DMS 273 (cell line): ENCODE measurements at regions not wholly inside any gene's neighbourhood (a gene's known extent, or its start where the extent isn't known, plus 50 kb on each side); places are given as distances from the start of the nearest gene placed in this dataset.

Experiments used
- DNase-seq: peaks from one replicate; lab custom pipeline; 2025; ENCODE audit not compliant: unreplicated experiment; lab: John Stamatoyannopoulos, UW

DNA sequence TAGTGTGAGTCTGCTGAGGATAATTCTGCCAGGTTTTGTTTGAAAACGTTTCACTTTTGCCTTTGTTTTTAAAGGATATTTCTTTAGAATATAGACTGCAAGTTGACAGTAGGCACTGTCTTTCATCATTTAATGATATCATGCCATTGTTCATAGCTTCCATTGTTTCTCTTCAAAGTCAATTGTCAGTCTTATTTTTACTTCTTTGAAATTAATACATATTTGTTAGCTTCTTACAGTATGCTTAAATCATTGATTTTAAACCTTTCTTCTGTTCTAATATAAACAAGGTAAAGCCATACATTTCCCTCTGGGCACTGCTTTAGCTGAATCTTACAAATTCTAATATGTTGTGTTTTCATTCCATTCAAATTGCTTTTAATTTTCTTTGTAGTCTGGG lies 62.3 kb upstream of the PARVA start:
- no peak for DNase-seq

DNA sequence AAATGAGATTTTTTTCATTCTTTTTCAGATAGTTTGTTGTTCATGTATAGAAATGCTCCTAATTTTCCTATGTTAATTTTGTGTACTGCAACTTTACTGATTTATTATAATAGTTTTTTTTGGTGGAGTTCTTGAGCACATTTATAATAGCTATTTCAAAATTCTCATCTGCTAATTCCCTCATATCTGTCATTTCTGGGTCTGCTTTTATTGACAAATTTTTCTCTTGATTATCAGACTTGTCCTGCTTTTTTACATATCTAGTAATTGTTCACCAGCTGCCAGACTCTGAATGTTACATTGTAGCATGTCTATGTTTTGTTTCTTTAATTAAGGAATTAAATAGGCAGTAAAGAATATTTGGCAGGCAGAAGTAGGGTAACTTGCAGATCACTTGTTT lies 60.9 kb upstream of the PARVA start:
- DNase-seq, result no peak

DNA sequence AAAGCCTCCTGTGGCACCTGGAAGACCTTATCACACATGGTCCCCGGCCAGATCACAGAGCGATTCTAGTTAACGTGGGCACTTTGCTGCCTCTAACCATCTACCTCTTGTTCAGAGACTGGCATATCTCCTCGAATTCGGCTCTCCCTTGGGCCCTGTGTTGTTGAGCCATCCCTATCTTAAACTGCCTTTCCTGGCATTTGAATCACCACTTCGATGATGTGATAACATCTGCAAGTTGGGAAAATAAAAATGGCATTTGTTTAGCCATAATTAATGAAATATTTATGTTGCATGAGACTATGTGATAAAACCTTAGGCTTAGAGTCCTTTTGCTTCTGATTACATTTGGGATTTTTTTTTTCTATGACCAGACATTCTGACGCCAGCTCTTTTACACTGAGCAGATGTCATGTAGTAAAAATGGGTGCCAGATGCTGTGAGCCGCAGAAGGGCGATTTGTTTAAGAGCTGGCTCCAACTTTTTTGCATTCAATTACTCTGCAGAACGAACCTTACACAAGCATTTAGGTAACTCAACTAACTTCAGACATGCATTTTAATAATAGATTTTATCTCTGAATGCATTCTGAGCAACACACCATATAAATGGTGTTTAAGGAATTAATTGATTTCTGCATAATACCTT lies 58.5 kb upstream of the PARVA start:
- DNase-seq, result peak; percentile 95

DNA sequence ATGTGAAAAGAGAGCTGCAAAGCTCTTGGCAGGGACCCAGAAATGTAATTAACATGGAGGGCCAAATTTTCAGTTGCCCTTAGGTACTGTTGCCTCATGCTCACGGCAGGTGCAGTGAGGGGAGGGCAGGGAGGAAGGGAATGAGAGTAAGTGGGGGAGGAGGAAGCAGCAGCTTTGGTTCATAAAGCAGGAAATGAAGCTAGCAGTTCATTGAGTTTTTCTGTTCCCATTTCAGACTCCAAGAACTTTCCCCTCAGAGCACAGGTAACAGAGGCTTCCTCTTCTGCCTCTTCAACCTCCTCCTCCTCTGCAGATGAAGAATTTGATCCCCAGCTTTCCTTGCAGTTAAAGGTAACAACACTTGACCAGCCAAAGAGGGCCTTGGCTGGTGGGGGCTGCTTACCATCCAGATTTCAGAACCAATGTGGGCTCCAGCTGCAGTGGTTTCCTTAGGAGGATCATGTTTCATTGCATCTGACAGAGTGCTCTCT lies 57.9 kb upstream of the PARVA start:
- peak; percentile 94 for DNase-seq

DNA sequence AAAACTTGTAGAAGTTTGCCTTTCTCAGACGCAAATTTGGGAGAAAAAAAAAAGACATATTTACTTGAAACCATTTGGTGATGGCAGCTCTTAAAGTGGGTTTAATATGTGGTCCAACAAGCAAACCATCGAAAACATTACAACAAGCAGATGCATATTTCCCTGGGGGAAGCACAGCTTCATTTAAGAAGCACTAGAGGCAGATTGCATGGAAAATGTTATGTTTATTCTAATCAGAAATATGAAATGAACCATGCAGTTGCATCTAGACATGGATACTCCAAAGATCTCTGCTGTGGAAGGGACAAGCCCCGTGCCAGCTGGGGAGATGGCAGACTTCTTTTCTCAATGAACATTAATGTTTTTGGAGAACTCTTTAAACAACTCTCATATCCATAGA lies 57.4 kb upstream of the PARVA start:
- peak; percentile 61 for DNase-seq

DNA sequence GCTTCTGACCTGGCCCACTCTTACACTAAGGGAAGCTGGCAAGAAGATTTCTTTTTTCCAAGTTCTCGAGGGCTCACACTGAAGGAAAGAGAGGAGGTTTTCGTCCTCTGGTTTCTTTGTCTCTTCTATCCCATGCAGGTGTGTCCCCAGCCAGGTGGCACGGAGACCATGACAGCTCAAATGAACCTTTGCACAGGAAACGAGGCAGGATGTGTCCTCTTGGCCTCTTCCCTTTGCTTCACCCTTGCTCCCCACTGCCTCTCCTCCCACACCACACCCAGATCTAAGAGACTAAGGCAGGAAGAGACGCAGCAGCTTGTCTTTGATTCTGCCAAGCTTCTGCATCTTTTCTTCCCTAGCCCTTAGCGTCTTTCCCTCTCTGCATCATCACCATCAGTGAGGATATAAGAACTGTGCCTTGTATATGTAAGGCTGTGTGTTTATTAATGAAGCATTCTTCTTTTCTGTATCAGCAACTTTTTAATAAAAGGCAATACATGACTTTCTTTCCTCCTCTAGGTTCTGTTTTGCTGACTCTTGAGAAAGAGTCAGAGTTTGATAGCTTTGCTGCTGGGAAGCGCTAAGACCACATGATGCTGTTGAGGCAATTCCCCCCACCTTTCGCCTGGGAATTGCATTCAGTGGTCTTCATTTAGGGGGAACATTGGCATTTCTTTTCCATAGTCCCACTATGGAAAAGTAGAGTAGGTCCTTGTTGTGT lies 56.0 kb upstream of the PARVA start:
- no peak for DNase-seq

DNA sequence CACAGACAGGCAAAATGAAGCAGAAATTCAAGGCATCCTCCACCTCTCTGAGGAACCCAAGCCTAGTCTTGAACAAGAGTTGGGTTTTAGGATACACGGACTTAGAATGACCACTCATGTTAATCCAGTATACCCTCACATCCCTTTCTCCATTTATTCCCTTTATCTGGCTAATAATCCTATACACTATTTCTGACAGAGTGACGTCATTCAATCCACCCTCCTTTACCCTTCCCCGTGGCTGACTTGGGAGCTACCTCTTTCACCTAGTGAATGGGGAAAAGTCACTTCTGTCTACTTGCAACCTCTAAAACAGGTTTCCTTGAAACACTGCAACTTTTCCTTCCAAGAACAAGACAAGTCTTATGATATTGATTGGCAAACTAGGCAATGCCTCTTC lies 52.8 kb upstream of the PARVA start:
- DNase-seq, result no peak
